MCF 10A (cell line): ENCODE measurements at regions not wholly inside any gene's neighbourhood (a gene's known extent, or its start where the extent isn't known, plus 50 kb on each side); places are given as distances from the start of the nearest gene placed in this dataset.

ENCODE experiments used
- BruUV-seq: library from RNA; stranded (reverse); fragments of 400-500 nt; replicated peaks from 2 replicates; lab custom pipeline; 2021; lab: Mats Ljungman, UMichigan
- CTCF ChIA-PET: fragments of 300-600 bp; sonication (Branson Sonifier 250); formaldehyde crosslinking; extraction: SDS; loops from one replicate; lab custom pipeline; 2021; ENCODE audit warnings: antibody characterized with exemption, inconsistent platforms; lab: Yijun Ruan, JAX
- POLR2A ChIA-PET: fragments of 300-600, 350-650 bp; sonication (Branson Sonifier 250); formaldehyde crosslinking; extraction: SDS; loops from one replicate; lab custom pipeline; 2020; ENCODE audit warnings: antibody characterized with exemption, inconsistent platforms; lab: Yijun Ruan, JAX
- DNase-seq: peaks from one replicate; pipeline ENCODE4 v3.0.0-alpha.2; 2018; ENCODE audit not compliant: unreplicated experiment
- H3K27ac Mint-ChIP-seq: one replicate; pipeline ENCODE4 v1.8.0; 2022; ENCODE audit warnings: mild to moderate bottlenecking, low read depth, mixed read lengths; ENCODE audit not compliant: unreplicated experiment
- H3K27me3 Mint-ChIP-seq: one replicate; pipeline ENCODE4 v1.8.0; 2022; ENCODE audit warnings: mixed read lengths; ENCODE audit not compliant: insufficient read depth, unreplicated experiment
- H3K36me3 Mint-ChIP-seq: one replicate; pipeline ENCODE4 v1.8.0; 2022; ENCODE audit warnings: mild to moderate bottlenecking, moderate library complexity, mixed read lengths; ENCODE audit not compliant: insufficient read depth, unreplicated experiment
- H3K4me1 Mint-ChIP-seq: one replicate; pipeline ENCODE4 v1.8.0; 2022; ENCODE audit warnings: mixed read lengths; ENCODE audit not compliant: insufficient read depth, unreplicated experiment
- H3K4me3 Mint-ChIP-seq: one replicate; pipeline ENCODE4 v1.8.0; 2022; ENCODE audit warnings: mild to moderate bottlenecking, moderate library complexity, mixed read lengths; ENCODE audit not compliant: unreplicated experiment
- H3K9me3 Mint-ChIP-seq: one replicate; pipeline ENCODE4 v1.8.0; 2022; ENCODE audit warnings: mixed read lengths; ENCODE audit not compliant: unreplicated experiment
- intact Hi-C: fragments of 100-400 bp; cut with micrococcal nuclease; formaldehyde crosslinking; loops from 2 replicates; pipeline ENCODE4 v1.14.1; 2022
- TF ChIP-seq, protein P1 (sequence below): fragments of 200-600 bp; IDR thresholded peaks from one replicate; pipeline ENCODE4 v1.8.0; 2022; ENCODE audit warnings: antibody characterized with exemption, mild to moderate bottlenecking; ENCODE audit not compliant: unreplicated experiment

DNA sequence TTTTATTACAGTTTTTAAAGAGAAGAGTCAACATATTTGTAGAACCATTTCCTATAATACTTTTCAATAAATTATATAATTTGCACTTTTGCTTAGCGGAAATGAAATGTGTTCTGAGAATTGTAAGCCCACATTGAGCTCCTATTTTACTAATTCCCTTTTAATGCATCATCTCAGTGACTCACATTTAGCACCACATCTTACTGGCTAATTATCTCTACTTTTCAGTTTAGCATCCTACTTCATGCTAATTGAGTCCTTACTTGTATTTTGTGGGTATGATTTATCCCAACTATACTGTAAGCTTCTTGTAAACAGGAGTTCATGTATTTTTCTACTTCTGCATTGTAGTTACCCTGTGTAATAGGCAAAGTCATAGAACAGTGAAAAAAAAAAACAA, 67.5 kb downstream of the TMX1 start:
- peaks cover 8% of the 10 kb centered on the region for H3K4me1 Mint-ChIP-seq
- TF ChIP-seq, protein P1, sequence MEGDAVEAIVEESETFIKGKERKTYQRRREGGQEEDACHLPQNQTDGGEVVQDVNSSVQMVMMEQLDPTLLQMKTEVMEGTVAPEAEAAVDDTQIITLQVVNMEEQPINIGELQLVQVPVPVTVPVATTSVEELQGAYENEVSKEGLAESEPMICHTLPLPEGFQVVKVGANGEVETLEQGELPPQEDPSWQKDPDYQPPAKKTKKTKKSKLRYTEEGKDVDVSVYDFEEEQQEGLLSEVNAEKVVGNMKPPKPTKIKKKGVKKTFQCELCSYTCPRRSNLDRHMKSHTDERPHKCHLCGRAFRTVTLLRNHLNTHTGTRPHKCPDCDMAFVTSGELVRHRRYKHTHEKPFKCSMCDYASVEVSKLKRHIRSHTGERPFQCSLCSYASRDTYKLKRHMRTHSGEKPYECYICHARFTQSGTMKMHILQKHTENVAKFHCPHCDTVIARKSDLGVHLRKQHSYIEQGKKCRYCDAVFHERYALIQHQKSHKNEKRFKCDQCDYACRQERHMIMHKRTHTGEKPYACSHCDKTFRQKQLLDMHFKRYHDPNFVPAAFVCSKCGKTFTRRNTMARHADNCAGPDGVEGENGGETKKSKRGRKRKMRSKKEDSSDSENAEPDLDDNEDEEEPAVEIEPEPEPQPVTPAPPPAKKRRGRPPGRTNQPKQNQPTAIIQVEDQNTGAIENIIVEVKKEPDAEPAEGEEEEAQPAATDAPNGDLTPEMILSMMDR, result no peak
- DNase-seq, result no peak
- no peaks in the 10 kb centered on the region for H3K9me3 Mint-ChIP-seq
- intact Hi-C loops, result no loop called here
- BruUV-seq, result no TSS peak
- CTCF ChIA-PET, result interaction anchor here (0.5 to 1.1 kb wide), 3 partner anchors 20 to 102 kb away, joined by 3 to 5 read pairs (median 3); no protein-coding TSS in a partner anchor
- POLR2A ChIA-PET, result interaction anchor here (1.0 kb wide), 1 partner anchor 11 kb away, joined by 3 read pairs; no protein-coding TSS in a partner anchor
- H3K27ac Mint-ChIP-seq, result no peak overlapping the region
- no peak overlapping the region for H3K4me3 Mint-ChIP-seq
- no peaks in the 10 kb centered on the region for H3K36me3 Mint-ChIP-seq
- no peaks in the 10 kb centered on the region for H3K27me3 Mint-ChIP-seq

DNA sequence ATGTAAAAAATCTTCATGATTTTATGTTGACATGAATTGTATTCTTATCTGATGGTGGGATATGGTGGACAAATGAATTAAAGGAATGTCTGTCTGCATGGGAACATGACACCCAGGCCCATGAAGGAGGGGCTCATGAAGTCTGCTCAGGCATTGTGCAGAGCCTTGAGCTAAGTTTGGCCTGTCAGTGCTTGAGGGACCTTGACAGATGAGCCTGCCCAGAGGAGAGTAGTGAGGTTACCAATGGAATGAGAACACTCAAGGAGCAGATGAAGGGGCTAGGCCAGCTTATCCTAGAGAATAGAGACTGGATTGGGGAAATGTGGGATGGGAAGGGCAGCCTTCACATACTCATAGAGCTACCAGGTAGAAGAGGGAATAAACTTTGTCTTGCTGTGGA, 68.8 kb downstream of the TMX1 start:
- H3K4me1 Mint-ChIP-seq, result peaks cover 8% of the 10 kb centered on the region
- H3K4me3 Mint-ChIP-seq, result no peak overlapping the region
- H3K9me3 Mint-ChIP-seq, result no peaks in the 10 kb centered on the region
- POLR2A ChIA-PET, result interaction anchor here (0.9 kb wide), 1 partner anchor 18 kb away, joined by 4 read pairs; no protein-coding TSS in a partner anchor
- H3K27me3 Mint-ChIP-seq, result no peaks in the 10 kb centered on the region
- TF ChIP-seq, protein P1, result no peak
- BruUV-seq, result no TSS peak
- DNase-seq, result no peak
- H3K27ac Mint-ChIP-seq, result no peak overlapping the region
- H3K36me3 Mint-ChIP-seq, result no peaks in the 10 kb centered on the region
- intact Hi-C loops, result no loop called here
- CTCF ChIA-PET, result interaction anchor here (0.6 kb wide), 1 partner anchor 472 kb away, joined by 5 read pairs; no protein-coding TSS in a partner anchor

DNA sequence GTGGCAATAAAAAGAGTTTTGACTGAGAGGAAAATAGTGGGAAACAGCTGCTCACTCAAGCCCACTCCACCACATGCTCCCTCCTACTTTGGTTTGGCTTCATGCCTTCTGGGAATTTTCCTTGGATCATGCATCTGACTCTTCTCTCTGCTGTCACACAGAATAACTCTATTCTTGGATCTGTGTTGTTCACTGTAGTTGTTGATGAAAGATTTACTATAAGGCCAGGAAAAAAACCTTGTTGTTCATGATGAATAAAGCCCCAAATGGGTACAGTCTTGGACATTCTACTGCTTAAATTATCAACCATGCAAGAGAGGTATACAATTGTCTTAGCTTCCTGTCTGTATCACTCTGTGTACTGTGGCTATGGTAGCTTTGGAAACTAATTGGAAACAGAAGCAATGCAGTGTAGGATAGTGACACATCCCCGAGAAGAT, 70.5 kb downstream of the TMX1 start:
- ChIA-PET POLR2A (no interaction called here), CTCF (no interaction called here)
- Mint-ChIP-seq H3K27me3 (no peaks in the 10 kb centered on the region), H3K4me3 (no peak overlapping the region), H3K4me1 (no peaks in the 10 kb centered on the region), H3K27ac (no peak overlapping the region), H3K36me3 (no peaks in the 10 kb centered on the region), H3K9me3 (no peaks in the 10 kb centered on the region)
- TF ChIP-seq, protein P1, result no peak
- intact Hi-C loops, result no loop called here
- no TSS peak for BruUV-seq
- no peak for DNase-seq

DNA sequence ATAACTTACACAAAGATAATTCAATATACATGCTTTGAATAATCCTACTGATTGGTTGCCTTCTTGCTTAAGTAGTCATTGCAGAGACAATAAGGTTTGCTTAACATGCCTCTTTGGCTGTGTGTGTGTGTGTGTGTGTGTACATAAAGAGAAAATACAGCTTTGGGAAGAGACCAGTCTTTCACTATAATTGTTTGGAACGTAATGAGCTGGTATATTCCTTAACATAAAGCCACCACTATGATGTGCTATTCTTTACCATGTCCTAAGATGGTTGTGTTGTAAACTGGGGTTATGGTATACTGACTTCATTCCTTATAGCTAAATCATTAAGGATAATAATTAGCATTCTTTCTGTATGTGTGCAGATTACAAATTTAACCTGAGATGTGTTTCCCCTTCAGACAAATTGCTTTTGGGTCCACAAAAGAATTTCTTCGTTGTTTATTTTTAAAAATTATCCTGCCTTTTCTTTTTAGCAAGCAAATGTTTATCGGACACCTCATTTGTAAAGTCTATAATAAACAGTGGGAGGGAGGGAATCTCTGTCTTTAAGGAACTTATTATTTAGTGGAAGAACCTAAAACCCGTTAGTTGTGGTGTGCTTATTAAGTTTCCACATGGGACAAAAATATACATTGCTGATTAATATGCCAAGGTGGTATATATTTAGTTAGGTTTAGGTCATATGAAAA, 74.4 kb downstream of the TMX1 start:
- H3K4me1 Mint-ChIP-seq, result no peaks in the 10 kb centered on the region
- no peaks in the 10 kb centered on the region for H3K36me3 Mint-ChIP-seq
- no peaks in the 10 kb centered on the region for H3K9me3 Mint-ChIP-seq
- BruUV-seq, result no TSS peak
- intact Hi-C loops, result no loop called here
- no peaks in the 10 kb centered on the region for H3K27me3 Mint-ChIP-seq
- CTCF ChIA-PET, result interaction anchor here (1.1 kb wide), 1 partner anchor 82 kb away, joined by 3 read pairs; no protein-coding TSS in a partner anchor
- H3K4me3 Mint-ChIP-seq, result no peak overlapping the region
- TF ChIP-seq, protein P1, result no peak
- no peak for DNase-seq
- no peak overlapping the region for H3K27ac Mint-ChIP-seq
- POLR2A ChIA-PET, result no interaction called here
